Endodermal cell (in vitro differentiated cells): ENCODE measurements at regions not wholly inside any gene's neighbourhood (a gene's known extent, or its start where the extent isn't known, plus 50 kb on each side); places are given as distances from the start of the nearest gene placed in this dataset.
"Not testable (repeated sequence)": the region's sequence is repeated elsewhere in the genome, so short reads cannot be mapped to it uniquely, and the experiment has no call there.

Source experiments
- DNase-seq: peaks from one replicate; pipeline ENCODE4 v3.0.0-alpha.2; 2017
- H3K27ac ChIP-seq: 2 replicates; pipeline ENCODE4 v1.5.1; 2013; ENCODE audit warnings: mild to moderate bottlenecking, low read depth, low read length, moderate library complexity
- H3K27me3 ChIP-seq: 2 replicates; pipeline ENCODE4 v1.6.1; 2013; ENCODE audit warnings: mild to moderate bottlenecking, low read length, moderate library complexity; ENCODE audit not compliant: insufficient read depth, control insufficient read depth, poor library complexity, severe bottlenecking
- H3K36me3 ChIP-seq: 2 replicates; pipeline ENCODE4 v1.7.0; 2013; ENCODE audit warnings: mild to moderate bottlenecking, low read length, moderate library complexity; ENCODE audit not compliant: control insufficient read depth, insufficient read depth
- H3K4me1 ChIP-seq: one replicate; pipeline ENCODE4 v1.7.0; 2013; ENCODE audit warnings: low read length; ENCODE audit not compliant: control insufficient read depth, insufficient read depth
- H3K4me3 ChIP-seq: 2 replicates; pipeline ENCODE4 v1.5.1; 2013; ENCODE audit warnings: mild to moderate bottlenecking, low read length, moderate library complexity
- H3K9ac ChIP-seq: 2 replicates; pipeline ENCODE4 v1.6.1; 2013; ENCODE audit warnings: mild to moderate bottlenecking, low read length, moderate library complexity; ENCODE audit not compliant: poor library complexity, severe bottlenecking; ENCODE audit errors: extremely low read depth
- H3K9me3 ChIP-seq: 2 replicates; pipeline ENCODE4 v1.6.1; 2013; ENCODE audit warnings: mild to moderate bottlenecking, low read length, moderate library complexity; ENCODE audit not compliant: control insufficient read depth
- H3K27ac Mint-ChIP-seq: 2 replicates; pipeline ENCODE4 v1.8.0; 2020; ENCODE audit warnings: mixed read lengths
- H3K27me3 Mint-ChIP-seq: 2 replicates; pipeline ENCODE4 v1.8.0; 2021; ENCODE audit warnings: mild to moderate bottlenecking, mixed read lengths; ENCODE audit not compliant: insufficient read depth
- H3K36me3 Mint-ChIP-seq: 2 replicates; pipeline ENCODE4 v1.8.0; 2020; ENCODE audit warnings: low read depth, mixed read lengths
- H3K4me1 Mint-ChIP-seq: 2 replicates; pipeline ENCODE4 v1.8.0; 2020; ENCODE audit warnings: mixed read lengths
- H3K4me3 Mint-ChIP-seq: 2 replicates; pipeline ENCODE4 v1.8.0; 2020; ENCODE audit warnings: mild to moderate bottlenecking, moderate library complexity, mixed read lengths
- H3K9me3 Mint-ChIP-seq: 2 replicates; pipeline ENCODE4 v1.8.0; 2020; ENCODE audit warnings: mild to moderate bottlenecking, mixed read lengths
- CTCF ChIP-seq: fragments of 200-600 bp; sonication (generic); conservative IDR thresholded peaks from 2 replicates; pipeline ENCODE4 v1.5.0; 2021; ENCODE audit warnings: antibody characterized with exemption, mild to moderate bottlenecking
- WGBS, 2 experiments: methylation state at CpG; one replicate each; pipeline versions ENCODE4 v1.1.5 to v1.1.7; 2013; ENCODE audit warnings: missing lambda C conversion rate in 2 of 2, mixed read lengths in 1 of 2; ENCODE audit not compliant: insufficient coverage in 1 of 2, insufficient read length in 1 of 2; 5-methylcytosine and 5-hydroxymethylcytosine counted together

- TF ChIP-seq CTCF, result no peak
- Mint-ChIP-seq H3K27me3 (no peaks in the 10 kb centered on the region), H3K4me3 (no peak overlapping the region), H3K9me3 (no peaks in the 10 kb centered on the region), H3K27ac (no peak overlapping the region), H3K36me3 (no peaks in the 10 kb centered on the region), H3K4me1 (peaks cover 6% of the 10 kb centered on the region)
- Histone ChIP-seq H3K4me1 (no peaks in the 10 kb centered on the region), H3K27me3 (no peaks in the 10 kb centered on the region), H3K4me3 (no peak overlapping the region), H3K9ac (no peak overlapping the region), H3K36me3 (no peaks in the 10 kb centered on the region), H3K27ac (no peak overlapping the region), H3K9me3 (no peaks in the 10 kb centered on the region)
- DNase-seq, result no peak
- WGBS, 2 experiments, result 93 to 96% methylated on average over 6 to 7 of the region's 7 CpGs
These were observed 65.7 kb upstream of the PARD3 start for GRCh38 chr10:34880817-34881216.

- H3K4me1 Mint-ChIP-seq, H3K27me3 ChIP-seq, H3K9ac ChIP-seq, H3K36me3 Mint-ChIP-seq, H3K9me3 Mint-ChIP-seq, H3K9me3 ChIP-seq, H3K4me1 ChIP-seq, H3K27ac ChIP-seq, H3K4me3 Mint-ChIP-seq, H3K36me3 ChIP-seq, DNase-seq, H3K4me3 ChIP-seq, H3K27me3 Mint-ChIP-seq, H3K27ac Mint-ChIP-seq: not testable (repeated sequence)
- WGBS, 2 experiments, result 89% methylated on average over 1 of the region's 1 CpG; no CpG with 5 or more reads in 1 of the 2 experiments
These were observed 63.6 kb upstream of the PARD3 start for GRCh38 chr10:34878651-34879050.

DNA sequence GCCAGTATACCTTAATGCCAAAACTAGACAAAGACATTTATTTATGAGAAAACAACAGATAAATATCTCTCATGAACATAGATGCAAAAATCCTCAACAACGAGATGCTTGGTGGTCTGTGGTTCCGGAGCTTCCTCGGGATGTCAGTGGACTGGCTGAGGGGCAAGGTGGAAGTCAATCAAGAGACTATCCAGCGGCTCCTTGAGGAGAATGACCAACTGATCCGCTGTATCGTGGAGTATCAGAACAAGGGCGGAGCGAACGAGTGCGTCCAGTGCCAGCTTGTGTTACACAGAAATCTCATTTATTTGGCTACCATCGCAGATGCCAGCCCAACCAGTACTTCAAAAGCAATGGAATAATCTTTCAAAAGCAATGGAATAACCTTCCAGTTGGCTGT is 60.0 kb upstream of the PARD3 start:
- Mint-ChIP-seq H3K27me3 (no peaks in the 10 kb centered on the region), H3K4me1 (peaks cover 6% of the 10 kb centered on the region), H3K9me3 (no peaks in the 10 kb centered on the region), H3K36me3 (no peaks in the 10 kb centered on the region), H3K27ac (no peak overlapping the region), H3K4me3 (no peak overlapping the region)
- TF ChIP-seq CTCF, result no peak
- Histone ChIP-seq H3K9ac (no peak overlapping the region), H3K36me3 (no peaks in the 10 kb centered on the region), H3K4me1 (no peaks in the 10 kb centered on the region), H3K27ac (no peak overlapping the region), H3K4me3 (no peak overlapping the region), H3K27me3 (no peaks in the 10 kb centered on the region), H3K9me3 (no peaks in the 10 kb centered on the region)
- no peak for DNase-seq
- 94 to 97% methylated on average over 10 to 11 of the region's 11 CpGs for WGBS, 2 experiments

GRCh38 chr10:34872820-34873219 is 57.7 kb upstream of the PARD3 start:
- Histone ChIP-seq H3K4me1 (no peaks in the 10 kb centered on the region), H3K27ac (no peak overlapping the region), H3K27me3 (no peaks in the 10 kb centered on the region), H3K36me3 (no peaks in the 10 kb centered on the region), H3K4me3 (no peak overlapping the region), H3K9me3 (no peaks in the 10 kb centered on the region), H3K9ac (no peak overlapping the region)
- 92 to 96% methylated on average over 2 to 3 of the region's 3 CpGs for WGBS, 2 experiments
- no peaks in the 10 kb centered on the region for H3K9me3 Mint-ChIP-seq
- DNase-seq, result no peak
- no peaks in the 10 kb centered on the region for H3K27me3 Mint-ChIP-seq
- no peak for TF ChIP-seq CTCF
- no peak overlapping the region for H3K4me3 Mint-ChIP-seq
- no peak overlapping the region for H3K27ac Mint-ChIP-seq
- no peaks in the 10 kb centered on the region for H3K4me1 Mint-ChIP-seq
- no peaks in the 10 kb centered on the region for H3K36me3 Mint-ChIP-seq
